Upper lobe of left lung (tissue), 4 donors: ENCODE measurements at regions not wholly inside any gene's neighbourhood (a gene's known extent, or its start where the extent isn't known, plus 50 kb on each side); places are given as distances from the start of the nearest gene placed in this dataset.
"Not testable (repeated sequence)": the region's sequence is repeated elsewhere in the genome, so short reads cannot be mapped to it uniquely, and the experiment has no call there.

Experiments
- CTCF ChIP-seq, 6 experiments: fragments of 450-650 bp in 4 of 6; fragments of 200-600 bp in 2 of 6; sonication (generic) in 2 of 6; IDR thresholded peaks; one replicate each; pipeline ENCODE4 v1.5.1; 2016 to 2019; ENCODE audit warnings: antibody characterized with exemption in 6 of 6
- EP300 ChIP-seq, 4 donors: sonication (generic); formaldehyde crosslinking; IDR thresholded peaks; one replicate each; pipeline ENCODE4 v1.5.1; 2017; ENCODE audit warnings: antibody characterized with exemption in 4 of 4, control low read depth in 2 of 4

GRCh38 chr18:59971144-59971543 lies 71.3 kb downstream of the PMAIP1 start:
- not testable (repeated sequence) for TF ChIP-seq EP300, CTCF (IDR thresholded peaks at IDR 0.05)
